Activated CD8-positive, alpha-beta T cell treated with anti-CD3 and anti-CD28 coated beads for 36 hours (primary cell): ENCODE measurements at regions not wholly inside any gene's neighbourhood (a gene's known extent, or its start where the extent isn't known, plus 50 kb on each side); places are given as distances from the start of the nearest gene placed in this dataset.
"Not testable (repeated sequence)": the region's sequence is repeated elsewhere in the genome, so short reads cannot be mapped to it uniquely, and the experiment has no call there.

Experiments
- ATAC-seq: fragments of 200-7000 bp; cut with Tn5 transposase; one replicate; pipeline ENCODE4 v1.10.0; 2021; ENCODE audit warnings: mild to moderate bottlenecking, moderate library complexity
- CTCF ChIA-PET: fragments of 350-600 bp; sonication (Branson Sonifier 250); formaldehyde crosslinking; loops from one replicate; lab custom pipeline; 2021; ENCODE audit warnings: antibody characterized with exemption; lab: Charles Lee
- POLR2A ChIA-PET: fragments of 350-600 bp; sonication (Branson Sonifier 250); formaldehyde crosslinking; loops from one replicate; lab custom pipeline; 2021; ENCODE audit warnings: antibody characterized with exemption; lab: Charles Lee
- DNase-seq: peaks from one replicate; pipeline ENCODE4 v3.0.0-alpha.2; 2020
- H3K27ac Mint-ChIP-seq: one replicate; pipeline ENCODE4 v1.8.0; 2021; ENCODE audit warnings: mild to moderate bottlenecking, mixed read lengths
- H3K27me3 Mint-ChIP-seq: one replicate; pipeline ENCODE4 v1.8.0; 2021; ENCODE audit warnings: mixed read lengths
- H3K36me3 Mint-ChIP-seq: one replicate; pipeline ENCODE4 v1.8.0; 2021; ENCODE audit warnings: low read depth, mixed read lengths
- H3K4me1 Mint-ChIP-seq: one replicate; pipeline ENCODE4 v1.8.0; 2021; ENCODE audit warnings: low read depth, mixed read lengths
- H3K4me3 Mint-ChIP-seq: one replicate; pipeline ENCODE4 v1.8.0; 2021; ENCODE audit warnings: mild to moderate bottlenecking, moderate library complexity, mixed read lengths
- H3K9me3 Mint-ChIP-seq: one replicate; pipeline ENCODE4 v1.8.0; 2021; ENCODE audit warnings: mixed read lengths
- intact Hi-C: fragments of 100-400 bp; cut with micrococcal nuclease; formaldehyde crosslinking; loops from one replicate; pipeline ENCODE4 v1.10.0; 2022
- TF ChIP-seq, protein P1 (sequence below): fragments of 200-600 bp; IDR thresholded peaks from one replicate; pipeline ENCODE4 v1.8.0; 2022; ENCODE audit warnings: antibody characterized with exemption, mild to moderate bottlenecking

- Mint-ChIP-seq H3K4me1 (no peaks in the 10 kb centered on the region), H3K27me3 (peaks cover 1% of the 10 kb centered on the region), H3K9me3 (no peaks in the 10 kb centered on the region), H3K36me3 (no peaks in the 10 kb centered on the region), H3K27ac (no peak overlapping the region), H3K4me3 (no peak overlapping the region)
- TF ChIP-seq, protein P1, sequence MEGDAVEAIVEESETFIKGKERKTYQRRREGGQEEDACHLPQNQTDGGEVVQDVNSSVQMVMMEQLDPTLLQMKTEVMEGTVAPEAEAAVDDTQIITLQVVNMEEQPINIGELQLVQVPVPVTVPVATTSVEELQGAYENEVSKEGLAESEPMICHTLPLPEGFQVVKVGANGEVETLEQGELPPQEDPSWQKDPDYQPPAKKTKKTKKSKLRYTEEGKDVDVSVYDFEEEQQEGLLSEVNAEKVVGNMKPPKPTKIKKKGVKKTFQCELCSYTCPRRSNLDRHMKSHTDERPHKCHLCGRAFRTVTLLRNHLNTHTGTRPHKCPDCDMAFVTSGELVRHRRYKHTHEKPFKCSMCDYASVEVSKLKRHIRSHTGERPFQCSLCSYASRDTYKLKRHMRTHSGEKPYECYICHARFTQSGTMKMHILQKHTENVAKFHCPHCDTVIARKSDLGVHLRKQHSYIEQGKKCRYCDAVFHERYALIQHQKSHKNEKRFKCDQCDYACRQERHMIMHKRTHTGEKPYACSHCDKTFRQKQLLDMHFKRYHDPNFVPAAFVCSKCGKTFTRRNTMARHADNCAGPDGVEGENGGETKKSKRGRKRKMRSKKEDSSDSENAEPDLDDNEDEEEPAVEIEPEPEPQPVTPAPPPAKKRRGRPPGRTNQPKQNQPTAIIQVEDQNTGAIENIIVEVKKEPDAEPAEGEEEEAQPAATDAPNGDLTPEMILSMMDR, result no peak
- no peak for DNase-seq
- POLR2A ChIA-PET, result no interaction called here
- no peak for ATAC-seq
- intact Hi-C loops, result no loop called here
- CTCF ChIA-PET, result no interaction called here
Observed at GRCh38 chr5:89336111-89336510, 453.1 kb upstream of the MEF2C start.

GRCh38 chr5:89330140-89330539 lies 447.2 kb upstream of the MEF2C start:
- TF ChIP-seq, protein P1, result no peak
- no peaks in the 10 kb centered on the region for H3K27me3 Mint-ChIP-seq
- no peaks in the 10 kb centered on the region for H3K36me3 Mint-ChIP-seq
- ChIA-PET POLR2A (no interaction called here), CTCF (no interaction called here)
- ATAC-seq (no peak), DNase-seq (no peak)
- intact Hi-C loops, result no loop called here
- no peak overlapping the region for H3K27ac Mint-ChIP-seq
- H3K4me3 Mint-ChIP-seq, result no peak overlapping the region
- H3K9me3 Mint-ChIP-seq, result no peaks in the 10 kb centered on the region
- H3K4me1 Mint-ChIP-seq, result peaks cover under 1% of the 10 kb centered on the region

DNA sequence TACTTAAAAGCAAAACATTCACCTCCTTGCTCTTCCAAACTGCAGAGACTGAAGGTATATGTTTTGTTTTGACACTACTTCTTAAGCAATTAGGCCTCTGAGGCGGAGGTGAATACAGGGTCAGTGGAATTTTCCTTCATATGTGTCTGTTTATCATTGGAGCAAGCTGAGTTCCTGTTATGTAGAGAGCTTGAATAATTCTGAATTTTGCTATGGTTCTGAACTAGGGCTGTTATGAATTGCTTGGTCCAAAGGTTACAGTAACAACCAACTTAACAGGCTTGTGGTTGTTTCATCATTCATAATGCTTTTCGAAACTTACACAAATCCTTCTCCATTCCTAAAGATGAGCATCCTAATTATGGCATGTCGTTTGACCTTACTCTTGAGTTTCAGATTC lies 444.6 kb upstream of the MEF2C start:
- TF ChIP-seq, protein P1, result no peak
- H3K4me1 Mint-ChIP-seq, result peaks cover 4% of the 10 kb centered on the region
- H3K4me3 Mint-ChIP-seq, result no peak overlapping the region
- DNase-seq (no peak), ATAC-seq (no peak)
- intact Hi-C loops, result no loop called here
- H3K9me3 Mint-ChIP-seq, result no peaks in the 10 kb centered on the region
- no peaks in the 10 kb centered on the region for H3K36me3 Mint-ChIP-seq
- H3K27me3 Mint-ChIP-seq, result no peaks in the 10 kb centered on the region
- no peak overlapping the region for H3K27ac Mint-ChIP-seq
- CTCF ChIA-PET, result no interaction called here
- POLR2A ChIA-PET, result no interaction called here

DNA sequence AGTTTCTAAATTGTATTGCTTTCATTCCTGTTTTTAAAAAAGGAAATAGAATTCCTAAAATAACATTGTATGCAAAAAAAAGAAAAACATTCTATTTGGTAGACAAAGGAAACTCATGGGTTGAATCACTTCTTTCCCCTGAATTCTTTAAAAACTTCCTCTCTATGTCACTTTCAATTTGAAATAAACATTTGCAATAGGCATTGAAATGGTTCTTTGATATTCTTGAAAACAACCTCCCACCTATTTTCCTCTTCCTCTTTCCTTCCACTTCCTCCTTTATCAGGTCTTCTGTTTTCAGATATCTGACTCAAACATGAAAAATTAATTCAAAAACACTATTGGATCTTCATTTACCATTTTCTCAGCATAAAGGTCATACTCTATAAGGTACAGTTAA lies 442.0 kb upstream of the MEF2C start:
- H3K9me3 Mint-ChIP-seq, result no peaks in the 10 kb centered on the region
- no peaks in the 10 kb centered on the region for H3K27me3 Mint-ChIP-seq
- no peaks in the 10 kb centered on the region for H3K36me3 Mint-ChIP-seq
- CTCF ChIA-PET, result interaction anchor here (1.0 kb wide), 1 partner anchor 10 kb away, joined by 3 read pairs; no protein-coding TSS in a partner anchor
- no peak overlapping the region for H3K27ac Mint-ChIP-seq
- H3K4me3 Mint-ChIP-seq, result no peak overlapping the region
- H3K4me1 Mint-ChIP-seq, result peaks cover 12% of the 10 kb centered on the region
- ATAC-seq (no peak), DNase-seq (no peak)
- intact Hi-C loops, result no loop called here
- POLR2A ChIA-PET, result interaction anchor here (0.6 kb wide), 1 partner anchor 210 kb away, joined by 3 read pairs; no protein-coding TSS in a partner anchor
- TF ChIP-seq, protein P1, result no peak

DNA sequence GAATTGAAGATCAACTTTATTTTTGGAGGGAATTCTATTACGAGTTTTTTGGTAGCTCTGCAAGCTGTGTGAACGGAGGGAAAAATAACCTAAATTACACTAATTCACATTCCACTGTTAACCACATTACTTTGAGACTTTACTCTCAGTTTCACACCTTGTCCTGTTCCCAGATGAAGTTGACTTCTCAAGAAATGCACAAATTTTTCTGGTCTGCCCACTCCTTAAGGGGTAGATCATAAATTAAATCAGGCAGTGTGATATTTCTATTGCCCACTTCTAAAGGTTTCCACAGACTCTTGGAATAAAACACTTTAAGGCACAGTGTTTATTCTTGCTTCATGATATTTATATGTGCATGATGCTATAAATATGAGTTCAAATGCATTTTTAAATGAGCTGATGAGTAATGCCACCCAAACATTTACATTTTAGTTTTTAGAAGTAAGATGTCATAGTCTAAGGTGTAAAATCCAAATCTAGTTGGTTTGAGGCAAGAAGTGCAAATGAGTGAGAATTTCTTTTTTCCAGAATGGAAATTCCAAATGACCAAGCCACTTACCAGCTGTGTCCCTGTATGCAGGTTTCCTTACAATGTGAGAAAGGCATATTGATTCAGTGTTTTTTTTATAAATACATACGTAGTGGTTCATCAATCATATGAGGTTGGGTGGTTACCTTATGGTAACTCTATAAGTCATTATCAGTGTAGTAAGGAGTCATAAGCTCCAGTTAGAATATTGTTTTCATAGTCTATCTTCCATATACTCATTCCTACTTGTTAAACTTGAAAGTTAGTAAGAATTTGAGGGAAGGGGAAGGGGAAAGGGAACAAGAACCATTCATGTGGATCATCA lies 437.7 kb upstream of the MEF2C start:
- Mint-ChIP-seq H3K27me3 (no peaks in the 10 kb centered on the region), H3K4me3 (no peak overlapping the region), H3K4me1 (peaks cover 12% of the 10 kb centered on the region), H3K9me3 (no peaks in the 10 kb centered on the region), H3K36me3 (no peaks in the 10 kb centered on the region), H3K27ac (no peak overlapping the region)
- ChIA-PET POLR2A (no interaction called here), CTCF (no interaction called here)
- DNase-seq (no peak), ATAC-seq (no peak)
- intact Hi-C loops, result no loop called here
- TF ChIP-seq, protein P1, result no peak

DNA sequence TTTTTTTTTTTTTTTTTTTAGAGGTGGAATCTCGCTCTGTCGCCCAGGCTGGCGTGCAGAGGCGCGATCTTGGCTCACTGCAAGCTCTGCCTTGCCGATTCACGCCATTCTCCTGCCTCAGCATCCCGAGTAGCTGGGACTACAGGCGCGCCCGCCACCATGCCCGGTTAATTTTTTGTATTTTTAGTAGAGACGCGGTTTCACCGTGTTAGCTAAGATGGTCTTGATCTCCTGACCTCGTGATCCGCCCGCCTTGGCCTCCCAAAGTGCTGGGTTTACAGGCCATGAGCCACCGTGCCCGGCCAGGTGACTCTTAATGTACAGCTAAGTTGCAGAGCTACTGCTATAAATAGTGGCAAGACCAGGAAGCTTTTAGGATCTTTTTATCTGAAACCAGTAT lies 434.9 kb upstream of the MEF2C start:
- DNase-seq, POLR2A ChIA-PET, CTCF ChIA-PET, H3K27me3 Mint-ChIP-seq, H3K27ac Mint-ChIP-seq, ATAC-seq, H3K4me3 Mint-ChIP-seq, H3K9me3 Mint-ChIP-seq, intact Hi-C loops, H3K36me3 Mint-ChIP-seq: not testable (repeated sequence)
- peaks cover 28% of the 10 kb centered on the region for H3K4me1 Mint-ChIP-seq
